Hematopoietic multipotent progenitor cell treated with erythropoietin and hydrocortisone succinate and interleukin-3 and kit ligand, for 4 days (in vitro differentiated cells): ENCODE measurements at regions not wholly inside any gene's neighbourhood (a gene's known extent, or its start where the extent isn't known, plus 50 kb on each side); places are given as distances from the start of the nearest gene placed in this dataset.
"Not testable (repeated sequence)": the region's sequence is repeated elsewhere in the genome, so short reads cannot be mapped to it uniquely, and the experiment has no call there.

ENCODE experiments used
- DNase-seq: peaks from one replicate; pipeline ENCODE4 v3.0.0-alpha.2; 2015

DNA sequence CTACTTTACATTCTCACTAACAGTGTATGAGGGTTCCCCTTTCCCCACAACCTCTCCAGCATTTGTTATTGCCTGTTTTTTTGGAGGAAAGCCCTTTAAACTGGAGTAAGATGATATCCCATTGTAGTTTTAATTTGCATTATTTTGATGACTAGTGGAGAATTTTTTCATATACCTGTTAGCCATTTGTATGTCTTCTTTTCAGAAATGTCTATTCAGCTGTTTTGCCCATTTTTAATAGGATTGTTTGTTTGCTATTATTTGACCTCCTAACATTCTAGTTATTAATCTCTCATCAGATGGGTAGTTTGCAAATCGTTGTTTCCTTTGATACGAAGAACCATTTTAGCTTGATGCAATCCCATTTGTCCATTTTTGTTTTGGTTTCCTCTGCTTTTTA is 165.0 kb downstream of the GLUL start:
- no peak for DNase-seq

DNA sequence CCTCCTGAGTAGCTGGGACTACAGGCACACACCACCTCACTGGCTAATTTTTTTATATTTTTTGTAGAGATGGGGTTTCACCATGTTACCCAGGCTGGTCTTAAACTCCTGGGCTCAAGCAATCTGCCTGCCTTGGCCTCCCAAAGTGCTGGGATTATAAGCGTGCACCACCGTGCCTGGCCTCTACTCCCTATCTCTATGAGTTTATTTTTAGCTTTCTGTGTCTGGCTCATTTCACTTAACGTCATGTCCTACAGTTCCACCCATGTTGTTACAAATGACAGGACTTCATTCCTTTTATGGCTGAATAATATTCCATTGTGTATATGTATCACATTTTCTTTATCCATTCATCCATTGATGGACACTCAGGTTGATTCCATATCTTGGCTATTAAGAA is 164.2 kb upstream of the ZNF648 start:
- not testable (repeated sequence) for DNase-seq

- DNase-seq = not testable (repeated sequence)
Observed at GRCh38 chr1:182221990-182222389, 160.5 kb upstream of the ZNF648 start.

- not testable (repeated sequence) for DNase-seq
Observed at GRCh38 chr1:182221367-182221766, 159.9 kb upstream of the ZNF648 start.

GRCh38 chr1:182217967-182218366 is 156.5 kb upstream of the ZNF648 start:
- DNase-seq = no peak

- DNase-seq = no peak
Observed at GRCh38 chr1:182217071-182217470, 155.6 kb upstream of the ZNF648 start.

- DNase-seq = no peak
Observed at GRCh38 chr1:182215764-182216163, 154.3 kb upstream of the ZNF648 start.

- peak; percentile 61 for DNase-seq
Observed at GRCh38 chr1:182213163-182213562, 151.7 kb upstream of the ZNF648 start.

GRCh38 chr1:182211386-182211785 is 149.9 kb upstream of the ZNF648 start:
- DNase-seq = peak; percentile 34

DNA sequence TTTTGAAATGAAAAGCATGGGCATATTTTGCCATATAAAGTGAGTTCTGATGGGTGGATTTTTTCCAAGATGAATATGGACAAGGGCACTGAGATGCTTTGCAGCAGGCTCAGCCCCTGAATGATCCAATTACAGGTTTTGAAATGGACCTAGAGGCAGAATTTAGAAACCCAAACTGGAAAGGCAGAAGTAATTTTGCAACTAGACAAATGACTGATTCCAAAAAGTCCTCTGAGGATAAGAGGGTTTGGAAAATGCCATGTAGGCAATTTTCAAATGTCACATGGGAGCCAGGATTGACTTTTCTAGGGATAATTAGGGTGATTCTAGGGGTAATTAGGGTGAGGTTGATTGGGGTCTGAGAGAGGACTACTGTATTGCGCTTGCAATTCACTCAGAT is 148.9 kb upstream of the ZNF648 start:
- no peak for DNase-seq

- DNase-seq = no peak
Observed at GRCh38 chr1:182207300-182207699, 145.8 kb upstream of the ZNF648 start.

GRCh38 chr1:182206626-182207239 is 145.2 kb upstream of the ZNF648 start:
- DNase-seq = peak; percentile 64

DNA sequence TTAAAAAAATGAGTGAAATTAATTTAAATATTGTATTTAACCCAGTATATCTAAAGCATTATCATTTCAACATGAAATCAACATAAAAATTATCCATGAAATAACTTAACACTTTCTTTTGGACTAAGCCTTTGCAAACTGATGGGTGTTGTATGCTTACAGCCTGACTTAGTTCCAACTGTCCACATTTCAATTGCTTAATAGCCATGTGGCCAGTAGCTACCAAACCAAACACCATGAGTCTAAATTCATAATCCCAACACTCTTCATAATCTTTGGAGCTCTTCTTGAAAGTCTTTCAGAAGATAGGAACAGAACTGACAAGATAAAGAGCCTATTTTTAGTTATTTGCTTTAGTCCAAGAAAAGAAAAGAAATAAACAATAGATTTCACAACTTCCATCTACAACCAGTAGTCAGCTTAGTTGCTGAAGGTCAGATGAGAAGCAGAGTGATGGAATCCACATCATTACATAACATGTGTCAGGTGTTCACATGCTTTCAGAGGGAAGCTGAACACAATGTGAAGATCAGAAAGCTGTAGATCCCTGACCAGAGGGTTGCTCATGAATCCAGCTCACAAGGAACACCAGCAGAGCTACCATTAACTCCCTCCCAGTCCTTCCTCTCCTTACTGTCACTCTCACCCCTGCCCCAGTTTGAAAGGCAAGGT is 144.0 kb upstream of the ZNF648 start:
- DNase-seq = peak; percentile 14

DNA sequence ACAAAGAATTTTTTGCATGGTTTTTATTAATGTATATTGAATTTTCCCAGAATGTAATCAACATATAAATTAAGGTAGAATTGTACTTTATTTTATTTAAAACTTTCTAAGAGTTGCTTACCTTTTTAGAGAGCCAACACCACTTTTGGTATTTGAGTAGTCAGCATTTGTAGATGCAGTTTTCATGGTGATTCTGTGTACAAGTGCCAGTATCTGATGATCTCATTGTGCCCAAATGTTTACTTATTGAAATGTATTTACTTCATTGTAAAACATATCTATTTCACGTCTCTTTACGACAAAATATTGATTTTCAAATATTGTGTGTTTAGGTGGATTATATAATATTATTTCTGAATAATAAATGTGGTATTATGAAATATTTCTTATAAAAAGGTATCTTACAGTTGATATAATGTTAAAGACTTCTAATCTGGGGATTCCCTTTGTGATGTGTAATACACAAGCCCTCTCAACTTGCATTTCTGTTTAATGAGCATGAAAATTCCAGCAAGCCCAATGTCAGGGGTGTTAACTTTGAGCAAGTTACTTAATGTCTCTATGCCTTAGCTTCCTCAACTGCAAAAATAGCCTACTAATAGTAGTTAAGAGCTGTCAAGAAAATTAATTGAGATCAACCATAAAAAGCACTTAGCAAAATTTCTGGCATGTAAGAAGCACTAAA is 141.8 kb upstream of the ZNF648 start:
- DNase-seq = no peak

DNA sequence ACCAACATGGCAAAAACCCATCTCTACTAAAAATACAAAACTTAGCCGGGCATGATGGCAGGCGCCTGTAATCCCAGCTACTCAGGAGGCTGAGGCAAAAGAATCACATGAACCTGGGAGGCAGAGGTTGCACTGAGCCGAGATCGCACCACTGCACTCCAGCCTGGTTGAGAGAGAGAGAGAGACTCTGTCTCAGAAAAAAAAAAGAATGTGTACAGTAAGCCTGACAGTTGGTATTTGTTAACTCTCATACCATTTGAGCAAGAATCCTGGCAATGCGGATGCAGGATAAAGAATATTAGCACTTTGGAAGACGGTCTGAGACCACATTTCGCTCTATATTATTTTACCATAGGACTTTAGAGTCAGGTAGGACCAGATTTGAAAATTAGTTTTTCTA is 140.0 kb upstream of the ZNF648 start:
- not testable (repeated sequence) for DNase-seq

GRCh38 chr1:182200025-182200812 is 138.7 kb upstream of the ZNF648 start:
- peak; percentile 69 for DNase-seq

DNA sequence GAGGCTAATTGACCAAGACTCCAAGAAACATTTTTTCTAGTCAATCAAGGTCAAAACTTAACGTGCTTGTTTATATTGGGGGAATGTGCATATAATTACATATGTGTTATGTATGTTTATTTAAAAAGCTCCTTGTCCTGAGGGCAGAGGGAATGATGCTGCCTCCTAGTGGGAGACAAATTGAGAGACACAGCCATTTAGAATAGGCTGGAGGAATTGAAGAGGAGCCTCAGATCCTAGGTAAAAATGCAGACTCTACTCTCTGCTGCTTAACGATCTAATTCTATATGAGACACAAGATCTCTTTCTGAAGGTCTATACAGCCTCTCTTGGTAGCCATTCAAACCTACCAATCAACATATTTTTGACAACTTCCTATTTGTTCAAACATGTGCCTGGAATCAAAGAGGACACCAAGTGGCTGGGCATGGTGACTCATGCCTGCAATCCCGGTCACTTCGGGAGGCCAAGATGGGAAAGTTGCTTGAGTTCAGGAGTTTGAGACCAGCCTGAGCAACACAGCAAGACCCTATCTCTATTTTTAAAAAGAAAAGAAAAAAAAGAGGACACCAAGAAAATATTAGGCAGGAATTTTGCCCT is 136.6 kb upstream of the ZNF648 start:
- peak; percentile 55 for DNase-seq

DNA sequence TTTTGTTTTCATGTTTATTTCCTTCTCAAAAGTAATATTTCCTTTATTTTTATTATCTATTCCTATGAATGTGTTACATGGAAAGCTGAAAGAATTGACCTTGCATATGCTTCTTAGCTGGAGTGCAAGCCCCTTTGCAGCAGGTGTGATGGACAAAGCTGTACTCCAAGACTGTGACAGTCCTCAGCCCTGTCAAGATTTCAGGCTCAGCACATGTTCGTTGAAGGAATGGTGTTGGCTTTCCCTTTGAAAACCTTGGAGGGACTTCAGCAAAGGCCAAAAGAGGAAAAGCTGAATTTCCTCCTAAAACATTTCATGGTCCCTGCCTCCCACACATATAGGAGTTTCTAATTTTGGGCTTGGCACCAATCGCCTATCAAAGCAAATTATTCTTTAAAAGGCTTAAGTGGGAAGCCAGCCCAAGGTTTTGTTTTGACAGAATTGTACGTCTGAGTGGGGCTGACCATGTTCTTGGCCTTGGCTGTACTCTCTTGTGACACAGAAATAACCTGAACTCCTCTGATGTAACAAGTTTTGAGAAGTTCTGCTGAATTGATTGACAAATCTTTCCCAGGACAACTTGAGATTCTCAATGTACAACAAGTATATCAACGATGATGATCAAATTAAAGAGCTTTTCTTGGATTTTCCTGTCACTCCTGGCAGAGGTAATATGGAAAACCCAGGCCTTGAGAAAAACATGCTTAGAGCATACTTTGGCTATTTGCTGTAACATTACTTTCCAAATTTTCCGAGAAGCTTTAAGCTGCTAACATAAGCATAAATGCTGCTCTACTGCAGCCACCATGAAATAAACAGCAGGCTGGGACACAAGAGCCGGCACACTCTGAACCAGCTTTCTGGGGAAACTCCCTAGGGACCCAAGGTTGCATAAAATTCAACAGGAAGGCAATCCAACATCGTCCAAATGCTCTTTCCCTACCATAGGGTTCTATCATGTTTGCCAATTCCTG is 135.7 kb upstream of the ZNF648 start:
- DNase-seq = no peak

DNA sequence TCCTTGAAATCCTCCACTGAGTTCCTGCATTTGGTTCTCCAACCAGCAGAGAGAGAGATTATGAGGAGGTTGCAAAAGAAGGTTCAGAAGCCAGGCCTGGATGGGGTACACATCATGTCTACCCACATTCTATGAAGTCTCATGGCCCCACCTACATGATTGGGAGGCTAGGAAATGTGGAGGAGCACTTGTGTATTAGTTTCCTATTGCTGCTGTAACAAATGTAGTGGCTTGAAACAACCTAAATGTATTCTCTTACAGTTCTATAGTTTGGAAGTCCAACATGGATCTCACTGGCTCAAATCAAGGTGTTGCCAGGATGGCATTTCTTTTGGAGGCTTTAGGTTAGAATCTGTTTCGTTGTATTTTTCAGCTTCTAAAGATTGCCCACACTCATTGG is 134.2 kb upstream of the ZNF648 start:
- DNase-seq = no peak

DNA sequence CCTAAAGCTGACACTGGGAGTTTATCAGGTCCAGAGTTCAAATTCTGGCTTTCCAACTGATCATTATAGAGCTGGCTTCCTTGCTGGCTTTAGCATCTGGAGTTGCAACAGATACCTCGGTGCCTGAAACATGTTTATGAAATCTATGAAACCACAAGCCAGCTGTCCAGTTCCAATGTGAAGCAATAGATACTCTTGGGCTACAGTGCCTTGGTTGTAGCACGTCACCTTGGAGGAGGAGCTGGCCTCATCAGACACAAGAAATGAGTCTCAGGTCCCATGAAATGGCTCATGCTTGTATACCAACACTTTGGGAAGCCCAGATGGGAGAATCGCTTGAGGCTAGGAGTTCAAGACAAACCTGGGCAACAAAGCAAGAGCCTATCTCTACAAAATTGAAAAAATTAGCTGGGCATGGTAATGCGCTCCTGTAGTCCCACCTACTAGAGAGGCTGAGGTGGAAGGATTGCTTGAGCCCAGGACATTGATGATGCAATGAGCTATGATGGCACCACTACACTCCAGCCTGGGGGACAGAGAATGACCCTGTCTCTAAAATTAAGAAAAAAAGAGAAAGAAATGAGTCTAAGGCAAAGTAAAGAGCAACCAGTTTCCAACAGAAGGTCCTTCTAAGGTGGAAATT is 132.5 kb upstream of the ZNF648 start:
- DNase-seq = peak; percentile 86

- no peak for DNase-seq
Observed at GRCh38 chr1:182192966-182193365, 131.5 kb upstream of the ZNF648 start.
